Mesenchymal stem cell (in vitro differentiated cells and primary cell): ENCODE measurements at regions not wholly inside any gene's neighbourhood (a gene's known extent, or its start where the extent isn't known, plus 50 kb on each side); places are given as distances from the start of the nearest gene placed in this dataset.
A peak's percentile ranks its signal among the peaks of the same experiment; 100 is the strongest.

ENCODE experiments used
- DNase-seq: peaks from one replicate; pipeline ENCODE4 v3.0.0-alpha.2; 2013
- H2AFZ ChIP-seq: one replicate; pipeline ENCODE4 v1.6.1; 2013; ENCODE audit warnings: low read depth, mild to moderate bottlenecking, control low read depth, inconsistent platforms, low read length, moderate library complexity
- H2AK5ac ChIP-seq: 2 replicates; pipeline ENCODE4 v1.6.1; 2013; ENCODE audit warnings: low read length, moderate library complexity, mild to moderate bottlenecking, inconsistent platforms; ENCODE audit not compliant: severe bottlenecking
- H2BK120ac ChIP-seq: one replicate; pipeline ENCODE4 v1.6.1; 2013; ENCODE audit warnings: low read depth, mild to moderate bottlenecking, inconsistent platforms, low read length, moderate library complexity
- H2BK12ac ChIP-seq, 2 experiments: one replicate each; pipeline ENCODE4 v1.6.1; 2013; ENCODE audit warnings: inconsistent platforms in 2 of 2, low read length in 2 of 2, mild to moderate bottlenecking in 2 of 2, moderate library complexity in 2 of 2, control low read depth in 1 of 2
- H2BK15ac ChIP-seq: one replicate; pipeline ENCODE4 v1.6.1; 2013; ENCODE audit warnings: mild to moderate bottlenecking, low read depth, inconsistent platforms; ENCODE audit not compliant: poor library complexity, severe bottlenecking
- H2BK5ac ChIP-seq: 2 replicates; pipeline ENCODE4 v1.6.1; 2013; ENCODE audit warnings: low read depth, mild to moderate bottlenecking, low read length, control low read depth, inconsistent platforms; ENCODE audit not compliant: poor library complexity, severe bottlenecking
- H3K14ac ChIP-seq, 2 experiments: one replicate each; pipeline ENCODE4 v1.6.1; 2013; ENCODE audit warnings: inconsistent platforms in 2 of 2, low read length in 2 of 2, control low read depth in 1 of 2, mild to moderate bottlenecking in 1 of 2, moderate library complexity in 1 of 2
- H3K18ac ChIP-seq, 2 experiments: one replicate each; pipeline ENCODE4 v1.6.1; 2013; ENCODE audit warnings: inconsistent platforms in 2 of 2, low read length in 2 of 2, control low read depth in 1 of 2, low read depth in 1 of 2, mild to moderate bottlenecking in 1 of 2
- H3K23ac ChIP-seq, 2 experiments: one replicate each; pipeline ENCODE4 v1.6.1; 2013; ENCODE audit warnings: inconsistent platforms in 2 of 2, low read length in 2 of 2, mild to moderate bottlenecking in 2 of 2, moderate library complexity in 2 of 2, control low read depth in 1 of 2
- H3K27ac ChIP-seq: 2 replicates; pipeline ENCODE4 v1.5.1; 2013; ENCODE audit warnings: mild to moderate bottlenecking, moderate library complexity, low read length, control low read depth, inconsistent platforms; ENCODE audit not compliant: poor library complexity, severe bottlenecking
- H3K27me3 ChIP-seq, 2 experiments: 2 replicates each; pipeline versions ENCODE4 v1.6.1 to v1.7.0; 2013; ENCODE audit warnings: low read length in 2 of 2, mild to moderate bottlenecking in 2 of 2, moderate library complexity in 2 of 2, control low read depth in 1 of 2, inconsistent platforms in 1 of 2; ENCODE audit not compliant: control insufficient read depth in 1 of 2, insufficient read depth in 1 of 2
- H3K36me3 ChIP-seq, 2 experiments: 2 replicates each; pipeline versions ENCODE4 v1.6.1 to v1.7.0; 2013; ENCODE audit warnings: low read length in 2 of 2, control low read depth in 1 of 2, inconsistent platforms in 1 of 2, low read depth in 1 of 2, mild to moderate bottlenecking in 1 of 2; ENCODE audit not compliant: insufficient read depth in 2 of 2, control insufficient read depth in 1 of 2
- H3K4ac ChIP-seq, 2 experiments: one replicate each; pipeline ENCODE4 v1.6.1; 2013; ENCODE audit warnings: inconsistent platforms in 2 of 2, low read length in 2 of 2, mild to moderate bottlenecking in 2 of 2, moderate library complexity in 2 of 2, control low read depth in 1 of 2, low read depth in 1 of 2
- H3K4me1 ChIP-seq: 2 replicates; pipeline ENCODE4 v1.6.1; 2013; ENCODE audit warnings: low read depth, low read length, control low read depth; ENCODE audit not compliant: control insufficient read depth, insufficient read depth
- H3K4me2 ChIP-seq: 2 replicates; pipeline ENCODE4 v1.6.1; 2013; ENCODE audit warnings: low read length, mild to moderate bottlenecking, inconsistent platforms; ENCODE audit not compliant: poor library complexity, severe bottlenecking
- H3K4me3 ChIP-seq, 2 experiments: 2 replicates each; pipeline versions ENCODE4 v1.5.1 to v1.7.0; 2013; ENCODE audit warnings: low read length in 2 of 2, mild to moderate bottlenecking in 2 of 2, control low read depth in 1 of 2, low read depth in 1 of 2; ENCODE audit not compliant: insufficient read depth in 1 of 2
- H3K79me1 ChIP-seq: replicated peaks from 2 replicates; pipeline ENCODE4 v1.6.1; 2013; ENCODE audit warnings: mild to moderate bottlenecking, control low read depth, low read length, inconsistent platforms; ENCODE audit not compliant: poor library complexity, severe bottlenecking
- H3K9ac ChIP-seq: 2 replicates; pipeline ENCODE4 v1.7.0; 2013; ENCODE audit warnings: mild to moderate bottlenecking, low read length, moderate library complexity
- H3K9me3 ChIP-seq: 2 replicates; pipeline ENCODE4 v1.7.0; 2013; ENCODE audit warnings: mild to moderate bottlenecking, low read length; ENCODE audit not compliant: control insufficient read depth
- H4K8ac ChIP-seq: one replicate; pipeline ENCODE4 v1.6.1; 2013; ENCODE audit warnings: inconsistent platforms, mild to moderate bottlenecking, low read length, moderate library complexity
- H4K91ac ChIP-seq: one replicate; pipeline ENCODE4 v1.6.1; 2013; ENCODE audit warnings: mild to moderate bottlenecking, low read length, inconsistent platforms
- WGBS: methylation state at CpG from one replicate; pipeline ENCODE4 v1.1.7; 2013; ENCODE audit warnings: mixed read lengths; 5-methylcytosine and 5-hydroxymethylcytosine counted together

DNA sequence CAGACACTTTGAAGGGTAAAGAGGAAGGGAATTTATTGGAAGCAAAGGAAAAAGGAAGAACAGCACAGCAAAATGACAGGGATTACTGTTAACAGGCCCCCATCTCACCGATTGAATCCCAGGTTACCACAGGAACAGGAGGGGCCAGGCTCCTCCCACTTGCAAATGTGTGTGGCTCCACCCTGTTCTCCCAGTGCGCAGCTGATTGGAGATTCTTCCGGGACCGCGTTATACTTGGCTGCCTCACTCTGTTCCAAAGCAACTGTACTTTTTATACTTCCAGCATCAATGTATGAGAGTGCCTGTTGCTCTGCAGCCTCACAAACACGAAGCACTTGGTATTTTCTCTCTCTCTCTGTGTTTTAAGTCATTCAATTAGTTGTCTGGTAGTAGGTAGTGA is 273.6 kb upstream of the MDGA2 start:
- H4K8ac ChIP-seq = no peak overlapping the region
- no peak overlapping the region for H2BK120ac ChIP-seq
- H2BK5ac ChIP-seq = no peak overlapping the region

DNA sequence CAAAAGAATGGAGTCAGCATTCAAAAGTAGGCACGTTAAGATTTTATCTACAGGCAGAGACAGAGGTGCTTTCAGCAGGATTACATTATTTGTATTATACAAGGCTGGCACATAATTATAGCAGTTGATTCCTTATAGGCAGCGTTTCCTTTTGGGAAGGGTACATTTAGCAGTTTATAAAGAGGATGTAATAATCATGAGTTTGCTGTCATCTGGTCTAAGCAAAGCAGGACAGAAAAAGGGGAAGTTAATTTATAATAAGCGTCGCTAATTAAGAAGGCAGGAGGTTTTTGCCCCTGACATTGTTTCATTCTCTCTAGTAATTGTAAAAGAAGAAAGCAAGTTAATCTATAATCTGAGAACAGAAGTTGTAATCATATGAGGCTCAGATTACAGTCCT is 259.9 kb upstream of the MDGA2 start:
- Histone ChIP-seq H3K9ac (no peak overlapping the region), H3K27ac (no peak overlapping the region), H3K23ac (no peak overlapping the region), H3K36me3 (no peaks in the 10 kb centered on the region), H2BK12ac (no peak overlapping the region), H4K91ac (no peak overlapping the region), H3K4me3 (no peak overlapping the region), H3K4me1 (no peaks in the 10 kb centered on the region), H3K4ac (no peak overlapping the region), H2AFZ (no peak overlapping the region), H3K4me2 (no peak overlapping the region), H4K8ac (no peak overlapping the region), H3K79me1 (no peaks in the 10 kb centered on the region), H2BK120ac (no peak overlapping the region), H3K14ac (no peak overlapping the region), H3K9me3 (no peaks in the 10 kb centered on the region), H3K18ac (no peak overlapping the region), H2BK15ac (no peak overlapping the region), H2BK5ac (no peak overlapping the region), H3K27me3 (no peaks in the 10 kb centered on the region), H2AK5ac (no peak overlapping the region)
- DNase-seq = no peak
- whole genome bisulfite sequencing = over 99% methylated on average over 4 of the region's 4 CpGs

More for the DNA sequence above, 273.6 kb upstream of the MDGA2 start:
- no peak overlapping the region for H2BK15ac ChIP-seq
- H3K4me3 ChIP-seq = no peak overlapping the region
- no peaks in the 10 kb centered on the region for H3K36me3 ChIP-seq
- H3K4me2 ChIP-seq = no peak overlapping the region
- H3K9ac ChIP-seq = no peak overlapping the region
- H3K27ac ChIP-seq = no peak overlapping the region
- no peak overlapping the region for H4K91ac ChIP-seq
- no peak overlapping the region for H3K23ac ChIP-seq
- no peak overlapping the region for H3K4ac ChIP-seq
- H3K4me1 ChIP-seq = no peaks in the 10 kb centered on the region
- peak overlapping the region; percentile 23 for H2AFZ ChIP-seq
- no peaks in the 10 kb centered on the region for H3K9me3 ChIP-seq
- H3K18ac ChIP-seq = no peak overlapping the region
- no peak overlapping the region for H2BK12ac ChIP-seq
- no peak for DNase-seq
- no peaks in the 10 kb centered on the region for H3K27me3 ChIP-seq
- no peaks in the 10 kb centered on the region for H3K79me1 ChIP-seq
- no peak overlapping the region for H3K14ac ChIP-seq
- WGBS = 93% methylated on average over 5 of the region's 6 CpGs
- H2AK5ac ChIP-seq = no peak overlapping the region

DNA sequence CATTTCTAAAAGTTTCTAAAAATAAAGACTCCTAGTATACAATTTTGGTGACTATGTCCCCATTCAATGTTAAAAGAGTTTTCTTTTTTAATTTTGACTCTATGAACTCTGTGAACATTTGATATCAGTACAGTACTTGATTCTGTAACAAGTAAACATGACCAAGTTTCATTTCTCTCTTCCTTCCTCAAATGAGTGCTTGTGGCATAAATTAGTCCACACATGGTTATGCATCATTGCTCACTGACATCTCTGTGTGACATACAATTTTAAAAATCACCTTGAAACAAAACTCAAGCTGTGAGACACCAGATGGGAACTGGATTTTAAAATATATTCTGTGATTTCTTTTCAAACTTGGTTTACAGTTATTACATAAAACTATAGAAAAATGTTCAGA is 253.9 kb upstream of the MDGA2 start:
- Histone ChIP-seq H4K91ac (no peak overlapping the region), H3K4ac (no peak overlapping the region), H3K9me3 (peaks cover 6% of the 10 kb centered on the region), H3K14ac (no peak overlapping the region), H3K9ac (no peak overlapping the region), H3K4me1 (no peaks in the 10 kb centered on the region), H3K36me3 (no peaks in the 10 kb centered on the region), H2AFZ (no peak overlapping the region), H2AK5ac (no peak overlapping the region), H3K23ac (no peak overlapping the region), H3K4me3 (no peak overlapping the region), H2BK5ac (no peak overlapping the region), H3K18ac (no peak overlapping the region), H3K27ac (no peak overlapping the region), H3K79me1 (no peaks in the 10 kb centered on the region), H3K27me3 (no peaks in the 10 kb centered on the region), H2BK15ac (no peak overlapping the region), H4K8ac (no peak overlapping the region), H3K4me2 (no peak overlapping the region), H2BK12ac (no peak overlapping the region), H2BK120ac (no peak overlapping the region)
- no peak for DNase-seq

DNA sequence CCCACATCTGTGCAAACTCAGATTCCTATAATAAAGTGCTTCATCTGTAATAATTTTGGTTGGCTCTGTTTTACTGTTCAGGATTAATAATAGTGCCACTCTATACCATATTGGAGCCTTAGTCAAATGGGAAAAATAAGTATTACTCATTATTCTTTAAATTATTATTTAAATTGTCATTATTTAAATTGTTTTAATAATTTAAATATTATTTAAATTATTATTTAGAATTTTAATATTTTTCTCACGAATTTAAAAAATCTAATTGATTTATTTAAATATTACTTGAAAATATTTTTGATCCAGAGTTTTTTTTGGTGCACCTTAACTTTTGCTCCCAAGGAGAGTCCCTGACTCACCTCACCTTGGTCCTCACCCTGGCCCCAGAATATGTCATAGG is 245.7 kb upstream of the MDGA2 start:
- no peak overlapping the region for H3K23ac ChIP-seq
- H3K27ac ChIP-seq = no peak overlapping the region
- no peak for DNase-seq
- H4K91ac ChIP-seq = no peak overlapping the region
- H2BK5ac ChIP-seq = no peak overlapping the region
- no peak overlapping the region for H3K4me3 ChIP-seq
- no peaks in the 10 kb centered on the region for H3K27me3 ChIP-seq
- H2AFZ ChIP-seq = no peak overlapping the region
- no peaks in the 10 kb centered on the region for H3K4me1 ChIP-seq
- no CpG with 5 or more reads among the region's 1 CpG for WGBS
- H3K4me2 ChIP-seq = no peak overlapping the region
- no peak overlapping the region for H2BK120ac ChIP-seq
- no peak overlapping the region for H2BK12ac ChIP-seq
- H3K4ac ChIP-seq = no peak overlapping the region
- no peak overlapping the region for H2BK15ac ChIP-seq
- no peak overlapping the region for H3K18ac ChIP-seq
- H3K14ac ChIP-seq = no peak overlapping the region
- H3K9me3 ChIP-seq = peaks cover 5% of the 10 kb centered on the region
- no peaks in the 10 kb centered on the region for H3K36me3 ChIP-seq
- no peak overlapping the region for H4K8ac ChIP-seq
- no peaks in the 10 kb centered on the region for H3K79me1 ChIP-seq
- H3K9ac ChIP-seq = no peak overlapping the region
- H2AK5ac ChIP-seq = no peak overlapping the region
